ENCODE measurements at regions not wholly inside any gene's neighbourhood (a gene's known extent, or its start where the extent isn't known, plus 50 kb on each side); places are given as distances from the start of the nearest gene placed in this dataset.

GRCh38 chr13:80524447-80525215 is 183.7 kb upstream of the SPRY2 start:
- TF ChIP-seq FOS (IDR thresholded peaks at IDR 0.05; ENCODE audit: low read depth, low read length) (no peak), RCOR1 (IDR thresholded peaks at IDR 0.05; ENCODE audit: insufficient replicate concordance, low read length) (no peak), CTCF (conservative IDR thresholded peaks at IDR 0.05; ENCODE audit: low read depth, low read length) (no peak), POLR2A (IDR thresholded peaks at IDR 0.05; ENCODE audit: low read depth, low read length) (no peak), NFE2L2 (IDR thresholded peaks at IDR 0.05; ENCODE audit: low read depth, low read length) (no peak), MAZ (IDR thresholded peaks at IDR 0.05; ENCODE audit: borderline replicate concordance, low read depth, low read length) (no peak)

All from IMR-90 (cell line).